GM20000 (cell line): ENCODE measurements at regions not wholly inside any gene's neighbourhood (a gene's known extent, or its start where the extent isn't known, plus 50 kb on each side); places are given as distances from the start of the nearest gene placed in this dataset.

Experiments used
- DNase-seq: peaks from one replicate; pipeline ENCODE4 v3.0.0; 2012; ENCODE audit warnings: low spot score
- CTCF ChIP-seq: IDR thresholded peaks from 2 replicates; pipeline ENCODE4 v1.5.1; 2012; ENCODE audit warnings: mild to moderate bottlenecking, control low read depth; ENCODE audit errors: extremely low read depth, missing control alignments

DNA sequence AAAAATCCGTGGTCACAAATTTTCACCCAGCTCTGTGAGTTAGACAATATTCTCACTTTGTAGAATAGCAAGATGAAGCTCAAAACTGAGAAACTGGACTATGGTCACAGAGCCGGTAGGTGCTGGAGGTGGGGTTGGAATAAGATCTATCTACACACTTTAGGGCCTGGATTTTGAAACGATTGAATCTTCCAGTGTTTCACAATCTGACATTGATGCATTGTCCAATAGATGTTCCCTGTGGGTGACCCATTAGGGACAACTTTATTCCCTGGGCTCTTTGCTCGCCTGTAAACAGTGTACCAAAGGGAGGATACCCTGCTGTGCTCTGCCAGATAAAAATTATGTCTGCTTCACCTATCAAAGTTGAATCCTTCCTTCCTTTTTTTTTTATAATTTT, 145.4 kb upstream of the MPDZ start:
- DNase-seq: no peak
- TF ChIP-seq CTCF: no peak

GRCh38 chr9:13424204-13424603, 144.7 kb upstream of the MPDZ start:
- no peak for DNase-seq
- no peak for TF ChIP-seq CTCF

- TF ChIP-seq CTCF: no peak
- DNase-seq: no peak
Measured at GRCh38 chr9:13414349-13414748, 134.9 kb upstream of the MPDZ start.

- DNase-seq: no peak
- no peak for TF ChIP-seq CTCF
Measured at GRCh38 chr9:13412331-13412730, 132.8 kb upstream of the MPDZ start.

DNA sequence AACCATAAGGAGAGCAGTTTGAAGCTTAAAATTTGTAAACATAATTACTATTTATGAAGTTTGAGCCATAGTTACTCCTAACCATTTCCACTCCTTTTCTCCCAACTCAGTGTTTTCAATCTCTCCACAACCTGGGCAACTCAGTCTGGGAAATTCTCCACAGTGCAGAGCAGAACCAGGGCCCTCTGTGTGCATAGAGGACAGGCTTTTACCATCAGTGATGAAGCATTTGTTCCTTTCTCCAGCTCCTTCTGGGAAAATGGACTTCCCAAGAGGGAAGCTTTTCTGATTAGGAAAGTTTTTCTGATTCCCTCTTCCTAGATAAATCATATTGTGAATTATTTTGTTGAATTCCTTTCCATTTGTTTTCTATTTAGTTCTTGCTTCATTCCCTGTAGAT, 132.3 kb upstream of the MPDZ start:
- DNase-seq: no peak
- no peak for TF ChIP-seq CTCF

DNA sequence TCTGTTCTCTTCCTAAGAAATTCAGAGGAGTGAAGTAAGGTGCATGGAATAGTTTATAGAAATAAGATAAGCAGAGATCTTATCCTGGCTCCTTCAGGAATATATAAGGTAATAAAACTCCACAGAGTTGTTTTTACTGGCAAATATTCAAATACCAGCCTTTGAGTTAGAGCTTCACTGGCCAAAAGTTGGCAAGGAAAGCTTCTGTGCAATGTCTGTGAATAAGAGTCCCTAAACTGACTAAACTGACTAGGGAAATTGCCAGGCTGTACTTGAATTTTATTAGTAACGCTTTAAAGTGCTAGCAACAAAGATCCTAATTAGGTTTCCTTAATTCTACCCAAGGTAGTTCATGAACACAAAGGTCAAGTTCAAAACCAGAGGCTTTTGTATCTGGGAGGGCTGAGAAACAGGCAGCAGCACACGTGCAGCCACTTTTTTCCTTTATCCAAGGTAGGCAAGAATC, 131.1 kb upstream of the MPDZ start:
- no peak for TF ChIP-seq CTCF
- DNase-seq: no peak

DNA sequence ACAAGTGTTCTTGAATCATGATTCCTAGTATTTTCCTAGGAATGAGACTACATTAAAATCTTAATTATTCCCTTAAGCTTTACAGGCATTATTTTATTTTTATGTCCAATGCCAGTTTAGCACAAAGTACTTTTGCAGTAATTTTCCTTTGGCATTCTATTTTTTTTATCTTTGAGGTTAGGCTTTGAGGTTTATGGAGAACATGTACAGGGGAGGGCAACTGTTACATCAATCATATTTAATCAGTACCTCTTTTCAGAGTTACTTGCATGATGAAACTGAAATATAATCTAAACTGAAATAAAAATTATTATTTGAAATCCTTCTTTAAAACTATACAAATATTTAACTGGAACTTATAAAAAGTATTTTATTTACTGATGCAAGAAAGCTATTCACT, 118.2 kb upstream of the MPDZ start:
- no peak for TF ChIP-seq CTCF
- DNase-seq: no peak
